MCF 10A (cell line): ENCODE measurements at regions not wholly inside any gene's neighbourhood (a gene's known extent, or its start where the extent isn't known, plus 50 kb on each side); places are given as distances from the start of the nearest gene placed in this dataset.

ENCODE experiments used
- BruUV-seq: library from RNA; stranded (reverse); fragments of 400-500 nt; replicated peaks from 2 replicates; lab custom pipeline; 2021; lab: Mats Ljungman, UMichigan
- CTCF ChIA-PET: fragments of 300-600 bp; sonication (Branson Sonifier 250); formaldehyde crosslinking; extraction: SDS; loops from one replicate; lab custom pipeline; 2021; ENCODE audit warnings: antibody characterized with exemption, inconsistent platforms; lab: Yijun Ruan, JAX
- POLR2A ChIA-PET: fragments of 300-600, 350-650 bp; sonication (Branson Sonifier 250); formaldehyde crosslinking; extraction: SDS; loops from one replicate; lab custom pipeline; 2020; ENCODE audit warnings: antibody characterized with exemption, inconsistent platforms; lab: Yijun Ruan, JAX
- DNase-seq: peaks from one replicate; pipeline ENCODE4 v3.0.0-alpha.2; 2018; ENCODE audit not compliant: unreplicated experiment
- H3K27ac Mint-ChIP-seq: one replicate; pipeline ENCODE4 v1.8.0; 2022; ENCODE audit warnings: mild to moderate bottlenecking, low read depth, mixed read lengths; ENCODE audit not compliant: unreplicated experiment
- H3K27me3 Mint-ChIP-seq: one replicate; pipeline ENCODE4 v1.8.0; 2022; ENCODE audit warnings: mixed read lengths; ENCODE audit not compliant: insufficient read depth, unreplicated experiment
- H3K36me3 Mint-ChIP-seq: one replicate; pipeline ENCODE4 v1.8.0; 2022; ENCODE audit warnings: mild to moderate bottlenecking, moderate library complexity, mixed read lengths; ENCODE audit not compliant: insufficient read depth, unreplicated experiment
- H3K4me1 Mint-ChIP-seq: one replicate; pipeline ENCODE4 v1.8.0; 2022; ENCODE audit warnings: mixed read lengths; ENCODE audit not compliant: insufficient read depth, unreplicated experiment
- H3K4me3 Mint-ChIP-seq: one replicate; pipeline ENCODE4 v1.8.0; 2022; ENCODE audit warnings: mild to moderate bottlenecking, moderate library complexity, mixed read lengths; ENCODE audit not compliant: unreplicated experiment
- H3K9me3 Mint-ChIP-seq: one replicate; pipeline ENCODE4 v1.8.0; 2022; ENCODE audit warnings: mixed read lengths; ENCODE audit not compliant: unreplicated experiment
- CTCF ChIP-seq: fragments of 200-600 bp; IDR thresholded peaks from one replicate; pipeline ENCODE4 v1.8.0; 2022; ENCODE audit warnings: antibody characterized with exemption, mild to moderate bottlenecking; ENCODE audit not compliant: unreplicated experiment
- intact Hi-C: fragments of 100-400 bp; cut with micrococcal nuclease; formaldehyde crosslinking; loops from 2 replicates; pipeline ENCODE4 v1.14.1; 2022

GRCh38 chr4:52288212-52288855, 237.2 kb downstream of the SPATA18 start:
- Mint-ChIP-seq H3K27ac (no peak overlapping the region), H3K9me3 (no peaks in the 10 kb centered on the region), H3K4me1 (no peaks in the 10 kb centered on the region), H3K4me3 (no peak overlapping the region), H3K27me3 (no peaks in the 10 kb centered on the region), H3K36me3 (no peaks in the 10 kb centered on the region)
- intact Hi-C loops = no loop called here
- CTCF ChIA-PET = interaction anchor here (0.6 kb wide), 1 partner anchor 799 kb away, joined by 6 read pairs; no protein-coding TSS in a partner anchor
- POLR2A ChIA-PET = interaction anchor here (0.7 kb wide), 1 partner anchor 30 kb away, joined by 3 read pairs; no protein-coding TSS in a partner anchor
- no TSS peak for BruUV-seq
- no peak for TF ChIP-seq CTCF
- no peak for DNase-seq

GRCh38 chr4:52290466-52290865, 239.4 kb downstream of the SPATA18 start:
- POLR2A ChIA-PET = no interaction called here

GRCh38 chr4:52292245-52292644, 241.1 kb downstream of the SPATA18 start:
- no peak for TF ChIP-seq CTCF
- Mint-ChIP-seq H3K4me1 (no peaks in the 10 kb centered on the region), H3K4me3 (no peak overlapping the region), H3K9me3 (no peaks in the 10 kb centered on the region), H3K27ac (no peak overlapping the region), H3K27me3 (no peaks in the 10 kb centered on the region), H3K36me3 (no peaks in the 10 kb centered on the region)
- CTCF ChIA-PET = interaction anchor here (1.0 to 1.4 kb wide), 2 partner anchors 13 to 83 kb away, joined by 3 to 5 read pairs; no protein-coding TSS in a partner anchor
- POLR2A ChIA-PET = no interaction called here
- BruUV-seq = no TSS peak
- no peak for DNase-seq
- intact Hi-C loops = no loop called here

More at GRCh38 chr4:52290466-52290865, 239.4 kb downstream of the SPATA18 start:
- Mint-ChIP-seq H3K27ac (no peak overlapping the region), H3K27me3 (no peaks in the 10 kb centered on the region), H3K4me3 (no peak overlapping the region), H3K4me1 (no peaks in the 10 kb centered on the region), H3K36me3 (no peaks in the 10 kb centered on the region), H3K9me3 (no peaks in the 10 kb centered on the region)
- CTCF ChIA-PET = interaction anchor here (0.9 kb wide), 1 partner anchor 9 kb away, joined by 4 read pairs; no protein-coding TSS in a partner anchor
- intact Hi-C loops = no loop called here
- no TSS peak for BruUV-seq
- DNase-seq = no peak
- TF ChIP-seq CTCF = no peak

DNA sequence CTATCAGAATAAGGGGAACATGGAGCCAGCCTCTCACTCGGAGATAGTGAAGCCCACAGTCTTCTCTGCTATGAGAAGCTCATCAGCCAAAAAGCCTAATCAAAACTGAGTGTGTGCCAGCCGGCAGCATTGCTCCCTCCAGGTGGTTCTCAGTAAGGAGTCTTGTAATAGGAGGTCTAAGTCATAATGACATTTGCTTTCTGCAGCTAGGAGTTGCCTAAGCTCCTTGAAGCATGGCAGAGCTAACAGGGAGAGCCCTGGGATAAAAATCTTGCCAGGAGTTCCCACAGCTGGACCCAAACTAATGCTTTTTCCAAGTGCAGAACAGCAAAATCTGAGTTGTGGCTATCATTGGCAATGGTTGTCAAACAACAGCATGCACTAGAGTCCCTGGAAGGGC, 245.2 kb downstream of the SPATA18 start:
- DNase-seq = no peak
- CTCF ChIA-PET = interaction anchor here (0.6 kb wide), 2 partner anchors 691 to 1580 kb away, joined by 3 read pairs; no protein-coding TSS in a partner anchor
- POLR2A ChIA-PET = interaction anchor here (0.6 kb wide), 1 partner anchor 1555 kb away, joined by 3 read pairs; no protein-coding TSS in a partner anchor
- Mint-ChIP-seq H3K27me3 (no peaks in the 10 kb centered on the region), H3K36me3 (no peaks in the 10 kb centered on the region), H3K9me3 (no peaks in the 10 kb centered on the region), H3K4me1 (no peaks in the 10 kb centered on the region), H3K27ac (no peak overlapping the region), H3K4me3 (no peak overlapping the region)
- no peak for TF ChIP-seq CTCF
- BruUV-seq = no TSS peak
- intact Hi-C loops = no loop called here
